ENCODE measurements at regions not wholly inside any gene's neighbourhood (a gene's known extent, or its start where the extent isn't known, plus 50 kb on each side); places are given as distances from the start of the nearest gene placed in this dataset.
"Not testable (repeated sequence)": the region's sequence is repeated elsewhere in the genome, so short reads cannot be mapped to it uniquely, and the experiment has no call there.

DNA sequence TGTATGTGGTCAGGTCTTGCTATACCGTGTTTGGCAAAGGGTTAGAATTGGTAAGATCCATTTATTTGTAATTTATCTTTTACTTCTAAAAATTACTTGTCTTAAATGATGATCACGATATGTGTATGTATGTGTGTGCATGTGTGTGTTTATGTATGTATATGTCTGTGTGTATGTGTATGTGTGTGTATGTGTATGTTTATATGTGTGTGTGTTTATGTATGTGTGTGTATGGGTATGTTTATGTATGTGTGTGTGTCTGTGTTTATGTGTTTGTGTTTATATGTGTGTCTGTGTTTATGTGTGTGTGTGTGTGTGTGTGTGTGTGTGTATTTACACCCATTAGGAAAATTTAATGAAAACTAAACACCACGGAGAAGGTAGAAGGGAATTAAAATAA, 176.9 kb upstream of the FZD8 start:
- H3K9ac ChIP-seq, result no peak overlapping the region
- no peak overlapping the region for H3K27ac ChIP-seq
- TF ChIP-seq, protein P1, sequence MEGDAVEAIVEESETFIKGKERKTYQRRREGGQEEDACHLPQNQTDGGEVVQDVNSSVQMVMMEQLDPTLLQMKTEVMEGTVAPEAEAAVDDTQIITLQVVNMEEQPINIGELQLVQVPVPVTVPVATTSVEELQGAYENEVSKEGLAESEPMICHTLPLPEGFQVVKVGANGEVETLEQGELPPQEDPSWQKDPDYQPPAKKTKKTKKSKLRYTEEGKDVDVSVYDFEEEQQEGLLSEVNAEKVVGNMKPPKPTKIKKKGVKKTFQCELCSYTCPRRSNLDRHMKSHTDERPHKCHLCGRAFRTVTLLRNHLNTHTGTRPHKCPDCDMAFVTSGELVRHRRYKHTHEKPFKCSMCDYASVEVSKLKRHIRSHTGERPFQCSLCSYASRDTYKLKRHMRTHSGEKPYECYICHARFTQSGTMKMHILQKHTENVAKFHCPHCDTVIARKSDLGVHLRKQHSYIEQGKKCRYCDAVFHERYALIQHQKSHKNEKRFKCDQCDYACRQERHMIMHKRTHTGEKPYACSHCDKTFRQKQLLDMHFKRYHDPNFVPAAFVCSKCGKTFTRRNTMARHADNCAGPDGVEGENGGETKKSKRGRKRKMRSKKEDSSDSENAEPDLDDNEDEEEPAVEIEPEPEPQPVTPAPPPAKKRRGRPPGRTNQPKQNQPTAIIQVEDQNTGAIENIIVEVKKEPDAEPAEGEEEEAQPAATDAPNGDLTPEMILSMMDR (IDR thresholded peaks at IDR 0.05), result no peak
- no peaks in the 10 kb centered on the region for H3K9me3 ChIP-seq (ENCODE audit: control insufficient read depth, low read length)
- peaks cover 21% of the 10 kb centered on the region for H3K4me1 ChIP-seq
- H3K36me3 ChIP-seq (ENCODE audit: control insufficient read depth, insufficient read depth, low read length), result no peaks in the 10 kb centered on the region
- no peak overlapping the region for H3K4me3 ChIP-seq (ENCODE audit: low read depth, low read length)
- H3K4me2 ChIP-seq (ENCODE audit: low read length), result no peak overlapping the region
- no peaks in the 10 kb centered on the region for H3K79me2 ChIP-seq
- no peaks in the 10 kb centered on the region for H3K27me3 ChIP-seq (ENCODE audit: control insufficient read depth, insufficient read depth, low read length)
- no peak overlapping the region for H2AFZ ChIP-seq

DNA sequence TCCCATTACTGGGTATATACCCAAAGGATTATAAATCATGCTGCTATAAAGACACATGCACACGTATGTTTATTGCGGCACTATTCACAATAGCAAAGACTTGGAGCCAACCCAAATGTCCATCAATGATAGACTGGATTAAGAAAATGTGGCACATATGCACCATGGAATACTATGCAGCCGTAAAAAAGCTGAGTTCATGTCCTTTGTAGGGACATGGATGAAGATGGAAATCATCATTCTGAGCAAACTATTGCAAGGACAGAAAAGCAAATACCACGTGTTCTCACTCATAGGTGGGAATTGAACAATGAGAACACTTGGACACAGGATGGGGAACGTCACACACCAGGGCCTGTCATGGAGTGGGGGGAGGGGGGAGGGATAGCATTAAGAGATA, 175.0 kb upstream of the FZD8 start:
- H3K4me3 ChIP-seq (ENCODE audit: low read depth, low read length); H3K27ac ChIP-seq; H3K27me3 ChIP-seq (ENCODE audit: control insufficient read depth, insufficient read depth, low read length); H3K9me3 ChIP-seq (ENCODE audit: control insufficient read depth, low read length); H3K9ac ChIP-seq; H3K79me2 ChIP-seq; H3K4me2 ChIP-seq (ENCODE audit: low read length); H2AFZ ChIP-seq; H3K36me3 ChIP-seq (ENCODE audit: control insufficient read depth, insufficient read depth, low read length): not testable (repeated sequence)
- peaks cover 21% of the 10 kb centered on the region for H3K4me1 ChIP-seq

DNA sequence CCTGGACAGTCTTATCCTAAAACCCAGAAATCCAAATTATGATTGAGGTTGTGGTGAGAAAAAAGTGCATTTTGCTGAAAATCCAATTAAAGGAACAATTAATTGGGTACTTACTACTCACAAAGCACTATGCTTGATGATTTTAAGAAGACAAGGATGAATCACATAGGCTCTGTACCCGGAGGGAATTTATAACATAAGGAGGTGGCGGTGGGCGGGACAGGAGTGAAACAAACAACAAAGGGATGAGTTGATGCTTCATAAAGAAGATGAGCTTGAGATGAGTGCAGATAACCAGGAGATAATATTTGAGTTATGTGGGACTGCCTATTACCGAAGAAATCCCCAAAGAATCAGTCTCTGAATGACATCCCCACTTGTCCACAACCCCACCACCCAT, 171.1 kb upstream of the FZD8 start:
- Histone ChIP-seq H3K9ac (no peak overlapping the region), H2AFZ (no peak overlapping the region), H3K36me3 (ENCODE audit: control insufficient read depth, insufficient read depth, low read length) (no peaks in the 10 kb centered on the region), H3K27me3 (ENCODE audit: control insufficient read depth, insufficient read depth, low read length) (no peaks in the 10 kb centered on the region), H3K4me1 (no peaks in the 10 kb centered on the region), H3K79me2 (no peaks in the 10 kb centered on the region), H3K4me2 (ENCODE audit: low read length) (no peak overlapping the region), H3K27ac (no peak overlapping the region), H3K9me3 (ENCODE audit: control insufficient read depth, low read length) (no peaks in the 10 kb centered on the region), H3K4me3 (ENCODE audit: low read depth, low read length) (no peak overlapping the region)
- TF ChIP-seq, protein P1 (IDR thresholded peaks at IDR 0.05), result no peak

DNA sequence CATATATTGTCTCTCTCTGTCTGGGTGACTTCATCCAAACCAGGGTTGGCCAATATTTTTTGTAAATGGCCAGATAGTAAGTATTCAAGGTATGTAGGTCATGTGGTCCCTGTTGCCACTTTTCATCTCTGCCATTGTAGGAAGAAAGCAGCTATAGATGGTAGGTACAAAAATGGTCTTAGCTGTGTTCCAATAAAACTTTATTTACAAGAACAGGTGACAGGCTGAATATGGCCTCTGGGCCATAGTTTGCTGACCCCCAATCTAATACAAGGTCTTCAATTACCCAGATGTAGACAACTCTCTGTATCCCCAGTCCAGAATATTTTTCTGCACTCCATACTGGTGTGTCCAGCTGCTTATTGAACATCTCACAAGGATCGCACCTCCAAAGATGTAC, 166.2 kb upstream of the FZD8 start:
- H3K4me3 ChIP-seq (ENCODE audit: low read depth, low read length), result no peak overlapping the region
- no peaks in the 10 kb centered on the region for H3K79me2 ChIP-seq
- no peak overlapping the region for H2AFZ ChIP-seq
- H3K9me3 ChIP-seq (ENCODE audit: control insufficient read depth, low read length), result no peaks in the 10 kb centered on the region
- no peaks in the 10 kb centered on the region for H3K36me3 ChIP-seq (ENCODE audit: control insufficient read depth, insufficient read depth, low read length)
- TF ChIP-seq, protein P1 (IDR thresholded peaks at IDR 0.05), result no peak
- no peaks in the 10 kb centered on the region for H3K27me3 ChIP-seq (ENCODE audit: control insufficient read depth, insufficient read depth, low read length)
- H3K9ac ChIP-seq, result no peak overlapping the region
- no peaks in the 10 kb centered on the region for H3K4me1 ChIP-seq
- H3K27ac ChIP-seq, result no peak overlapping the region
- no peak overlapping the region for H3K4me2 ChIP-seq (ENCODE audit: low read length)

DNA sequence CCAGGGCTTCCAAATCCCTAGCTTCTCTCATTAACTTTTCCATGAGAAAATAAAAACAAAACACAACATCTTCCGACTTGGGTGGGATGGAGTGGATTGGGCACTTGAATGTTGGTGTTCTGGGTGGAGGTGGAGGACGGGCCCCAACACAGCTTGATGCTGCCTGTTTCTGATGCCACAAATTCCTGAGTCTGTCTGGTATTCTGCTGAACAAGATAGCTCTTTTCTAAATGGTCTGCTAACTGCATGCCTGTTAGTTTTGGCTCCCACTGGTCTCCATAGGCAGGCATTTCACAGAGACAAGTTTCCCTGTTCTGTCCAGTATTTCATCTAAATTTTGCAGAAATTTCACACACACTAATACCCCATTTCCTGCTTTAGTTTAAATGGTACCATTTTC, 160.9 kb upstream of the FZD8 start:
- H3K9ac ChIP-seq, result no peak overlapping the region
- no peaks in the 10 kb centered on the region for H3K9me3 ChIP-seq (ENCODE audit: control insufficient read depth, low read length)
- no peaks in the 10 kb centered on the region for H3K36me3 ChIP-seq (ENCODE audit: control insufficient read depth, insufficient read depth, low read length)
- no peak overlapping the region for H2AFZ ChIP-seq
- TF ChIP-seq, protein P1 (IDR thresholded peaks at IDR 0.05), result no peak
- no peak overlapping the region for H3K27ac ChIP-seq
- H3K4me2 ChIP-seq (ENCODE audit: low read length), result no peak overlapping the region
- no peak overlapping the region for H3K4me3 ChIP-seq (ENCODE audit: low read depth, low read length)
- H3K27me3 ChIP-seq (ENCODE audit: control insufficient read depth, insufficient read depth, low read length), result no peaks in the 10 kb centered on the region
- no peaks in the 10 kb centered on the region for H3K79me2 ChIP-seq
- H3K4me1 ChIP-seq, result no peaks in the 10 kb centered on the region

All from parathyroid adenoma (tissue), 2 donors.